ENCODE measurements at regions not wholly inside any gene's neighbourhood (a gene's known extent, or its start where the extent isn't known, plus 50 kb on each side); places are given as distances from the start of the nearest gene placed in this dataset.

GRCh38 chr4:53748328-53748772 is 157.1 kb upstream of the LNX1 start:
- no peaks in the 10 kb centered on the region for H3K27me3 ChIP-seq
- H3K36me3 ChIP-seq = no peaks in the 10 kb centered on the region
- intact Hi-C loops (cut with DNase I; ENCODE audit: low total_unique reads) = no loop called here
- in situ Hi-C loops (cut with MboI; ENCODE audit: low sequenced_read_pairs in 4 of 4) = no loop called here
- no peak for DNase-seq
- TF ChIP-seq POLR2A (IDR thresholded peaks at IDR 0.05) = no peak
- TF ChIP-seq CTCF (IDR thresholded peaks at IDR 0.05 in 4 of 5, conservative IDR thresholded peaks at IDR 0.05 in 1 of 5) = no peak
- H3K4me1 ChIP-seq = no peaks in the 10 kb centered on the region
- ATAC-seq = no peak
- H3K27ac ChIP-seq = no peak overlapping the region
- H3K4me3 ChIP-seq = no peak overlapping the region
- H3K9me3 ChIP-seq = no peaks in the 10 kb centered on the region

- TF ChIP-seq CTCF (IDR thresholded peaks at IDR 0.05 in 4 of 5, conservative IDR thresholded peaks at IDR 0.05 in 1 of 5) (no peak), POLR2A (IDR thresholded peaks at IDR 0.05) (no peak)
- Histone ChIP-seq H3K4me3 (no peak overlapping the region), H3K4me1 (no peaks in the 10 kb centered on the region), H3K27me3 (no peaks in the 10 kb centered on the region), H3K9me3 (no peaks in the 10 kb centered on the region), H3K27ac (no peak overlapping the region), H3K36me3 (no peaks in the 10 kb centered on the region)
- in situ Hi-C loops (cut with MboI; ENCODE audit: low sequenced_read_pairs in 4 of 4) = no loop called here
- no peak for DNase-seq
- intact Hi-C loops (cut with DNase I; ENCODE audit: low total_unique reads) = no loop called here
- ATAC-seq = no peak
These were observed 156.1 kb upstream of the LNX1 start for GRCh38 chr4:53747401-53747800.

- in situ Hi-C loops (cut with MboI; ENCODE audit: low sequenced_read_pairs in 4 of 4) (no loop called here), intact Hi-C loops (cut with DNase I; ENCODE audit: low total_unique reads) (no loop called here)
- no peak for TF ChIP-seq CTCF (IDR thresholded peaks at IDR 0.05 in 4 of 5, conservative IDR thresholded peaks at IDR 0.05 in 1 of 5)
- no peak for TF ChIP-seq POLR2A (IDR thresholded peaks at IDR 0.05)
- Histone ChIP-seq H3K27ac (no peak overlapping the region), H3K9me3 (no peaks in the 10 kb centered on the region), H3K4me3 (no peak overlapping the region), H3K36me3 (no peaks in the 10 kb centered on the region), H3K4me1 (no peaks in the 10 kb centered on the region), H3K27me3 (no peaks in the 10 kb centered on the region)
- ATAC-seq = no peak
- no peak for DNase-seq
These were observed 153.3 kb upstream of the LNX1 start for GRCh38 chr4:53744446-53745160.

- in situ Hi-C loops (cut with MboI; ENCODE audit: low sequenced_read_pairs in 4 of 4) = no loop called here
- Histone ChIP-seq H3K36me3 (no peaks in the 10 kb centered on the region), H3K4me1 (no peaks in the 10 kb centered on the region), H3K9me3 (no peaks in the 10 kb centered on the region), H3K4me3 (no peak overlapping the region), H3K27me3 (no peaks in the 10 kb centered on the region), H3K27ac (no peak overlapping the region)
- intact Hi-C loops (cut with DNase I; ENCODE audit: low total_unique reads) = no loop called here
- TF ChIP-seq CTCF (IDR thresholded peaks at IDR 0.05 in 4 of 5, conservative IDR thresholded peaks at IDR 0.05 in 1 of 5) = no peak
- TF ChIP-seq POLR2A (IDR thresholded peaks at IDR 0.05) = no peak
- no peak for ATAC-seq
- no peak for DNase-seq
These were observed 143.5 kb upstream of the LNX1 start for GRCh38 chr4:53734584-53735353.

Data from gastrocnemius medialis (tissue), 4 donors.